Motor neuron (in vitro differentiated cells): ENCODE measurements at regions not wholly inside any gene's neighbourhood (a gene's known extent, or its start where the extent isn't known, plus 50 kb on each side); places are given as distances from the start of the nearest gene placed in this dataset.
A peak's percentile ranks its signal among the peaks of the same experiment; 100 is the strongest.

ENCODE experiments used
- ATAC-seq, 8 experiments: fragments of 200-7000 bp; cut with Tn5 transposase; replicated peaks in 6 of 8; 2 replicates each; pipeline ENCODE4 v1.8.0; 2021; ENCODE audit warnings: mild to moderate bottlenecking in 8 of 8, moderate library complexity in 8 of 8
- H3K27ac ChIP-seq, 2 donors: fragments of 250-450 bp; sonication (Bioruptor Pico); 2 replicates each; pipeline ENCODE4 v1.9.0; 2021; ENCODE audit warnings: antibody characterized with exemption in 2 of 2, mild to moderate bottlenecking in 2 of 2, moderate library complexity in 1 of 2
- H3K4me1 ChIP-seq, 2 donors: fragments of 250-450 bp; sonication (Bioruptor Pico); replicated peaks in 1 of 2; 2 replicates each; pipeline ENCODE4 v1.6.1; 2021; ENCODE audit warnings: antibody characterized with exemption in 2 of 2, mild to moderate bottlenecking in 2 of 2, moderate library complexity in 1 of 2
- H3K4me3 ChIP-seq, 5 donors: fragments of 250-450 bp; sonication (Bioruptor Pico); 2 replicates each; pipeline ENCODE4 v1.9.0; 2021; ENCODE audit warnings: antibody characterized with exemption in 5 of 5, mild to moderate bottlenecking in 5 of 5, moderate library complexity in 4 of 5
- WGBS, 10 experiments: fragments of 450-650 bp; shearing (Covaris generic); methylation state at CpG; one replicate each; pipeline ENCODE4 v1.0.0; 2022; 5-methylcytosine and 5-hydroxymethylcytosine counted together
- in situ Hi-C, 9 experiments: fragments of 400-800 bp; cut with MboI; loops; one replicate each; pipeline ENCODE4 v1.15.0; 2021; ENCODE audit warnings: low sequenced_read_pairs in 9 of 9, low pct_unique_long_range_greater_than_20kb in 2 of 9; ENCODE audit not compliant: unreplicated experiment in 9 of 9

- 67 to 100% (median 93%) methylated on average over 1 of the region's 1 CpG; no CpG with 5 or more reads in 3 of the 10 experiments for WGBS, 10 experiments
- no peak for ATAC-seq
- Histone ChIP-seq H3K4me3 (no peak overlapping the region), H3K4me1 (no peaks in the 10 kb centered on the region), H3K27ac (no peak overlapping the region)
- in situ Hi-C loops, result no loop called here
These were observed 101.6 kb downstream of the FOXD1 start for GRCh38 chr5:73346878-73347408.

- 50 to 100% (median 87%) methylated on average over 1 to 5 of the region's 5 CpGs; no CpG with 5 or more reads in 2 of the 10 experiments for WGBS, 10 experiments
- in situ Hi-C loops, result no loop called here
- peak in 1 of 8 experiments; percentile 32 for ATAC-seq
- no peak overlapping the region for H3K4me3 ChIP-seq
- no peak overlapping the region for H3K27ac ChIP-seq
- H3K4me1 ChIP-seq, result no peaks in the 10 kb centered on the region
These were observed 103.7 kb downstream of the FOXD1 start for GRCh38 chr5:73344835-73345234.

- H3K27ac ChIP-seq, result no peak overlapping the region
These were observed 108.9 kb downstream of the FOXD1 start for GRCh38 chr5:73339711-73340110.

GRCh38 chr5:73339051-73339575, 109.5 kb downstream of the FOXD1 start:
- no peak overlapping the region for H3K4me3 ChIP-seq
- H3K27ac ChIP-seq, result no peak overlapping the region
- ATAC-seq, result peak in 1 of 8 experiments; percentile 3
- WGBS, 10 experiments, result 74 to 100% (median 93%) methylated on average over 1 to 8 of the region's 15 CpGs; no CpG with 5 or more reads in 2 of the 10 experiments
- in situ Hi-C loops, result no loop called here
- peaks cover 0 to 14% of the 10 kb centered on the region in 2 donors for H3K4me1 ChIP-seq

More at GRCh38 chr5:73339711-73340110, 108.9 kb downstream of the FOXD1 start:
- Histone ChIP-seq H3K4me1 (peaks cover 0 to 14% of the 10 kb centered on the region in 2 donors), H3K4me3 (no peak overlapping the region)
- no peak for ATAC-seq
- 33 to 90% (median 80%) methylated on average over 1 to 4 of the region's 4 CpGs; no CpG with 5 or more reads in 2 of the 10 experiments for WGBS, 10 experiments
- in situ Hi-C loops, result no loop called here

GRCh38 chr5:73338256-73339050, 110.1 kb downstream of the FOXD1 start:
- peak overlapping the region in 1 of 2 donors; percentile 45 for H3K27ac ChIP-seq
- in situ Hi-C loops, result no loop called here
- H3K4me1 ChIP-seq, result peaks cover 0 to 14% of the 10 kb centered on the region in 2 donors
- peak in 3 of 8 experiments; percentile 63 to 90 (median 76) for ATAC-seq
- WGBS, 10 experiments, result 19 to 86% (median 67%) methylated on average over 1 to 14 of the region's 17 CpGs; no CpG with 5 or more reads in 1 of the 10 experiments
- H3K4me3 ChIP-seq, result no peak overlapping the region

- H3K4me1 ChIP-seq, result peaks cover 0 to 14% of the 10 kb centered on the region in 2 donors
- 13 to 100% (median 75%) methylated on average over 1 to 8 of the region's 9 CpGs for WGBS, 10 experiments
- ATAC-seq, result peak in 3 of 8 experiments; percentile 25 to 36 (median 32)
- in situ Hi-C loops, result no loop called here
- no peak overlapping the region for H3K4me3 ChIP-seq
- no peak overlapping the region for H3K27ac ChIP-seq
These were observed 110.9 kb downstream of the FOXD1 start for GRCh38 chr5:73337586-73338255.

GRCh38 chr5:73336366-73336765, 112.2 kb downstream of the FOXD1 start:
- Histone ChIP-seq H3K4me1 (peaks cover 0 to 14% of the 10 kb centered on the region in 2 donors), H3K4me3 (no peak overlapping the region), H3K27ac (no peak overlapping the region)
- ATAC-seq, result peak in 1 of 8 experiments; percentile 35
- 79 to 100% (median 100%) methylated on average over 1 to 2 of the region's 2 CpGs; no CpG with 5 or more reads in 3 of the 10 experiments for WGBS, 10 experiments
- in situ Hi-C loops, result no loop called here

- Histone ChIP-seq H3K27ac (no peak overlapping the region), H3K4me3 (no peak overlapping the region), H3K4me1 (peaks cover 0 to 14% of the 10 kb centered on the region in 2 donors)
- in situ Hi-C loops, result no loop called here
- peak in 1 of 8 experiments; percentile 32 for ATAC-seq
- 25 to 82% (median 71%) methylated on average over 1 to 3 of the region's 3 CpGs; no CpG with 5 or more reads in 3 of the 10 experiments for WGBS, 10 experiments
These were observed 114.5 kb downstream of the FOXD1 start for GRCh38 chr5:73333944-73334703.

GRCh38 chr5:73330613-73331012, 118.0 kb downstream of the FOXD1 start:
- in situ Hi-C loops, result no loop called here
- no peak overlapping the region for H3K4me3 ChIP-seq
- 5 to 71% (median 49%) methylated on average over 1 of the region's 1 CpG; no CpG with 5 or more reads in 2 of the 10 experiments for WGBS, 10 experiments
- ATAC-seq, result no peak
- no peaks in the 10 kb centered on the region for H3K4me1 ChIP-seq
- no peak overlapping the region for H3K27ac ChIP-seq

GRCh38 chr5:73328640-73329039, 119.9 kb downstream of the FOXD1 start:
- Histone ChIP-seq H3K27ac (no peak overlapping the region), H3K4me3 (no peak overlapping the region), H3K4me1 (no peaks in the 10 kb centered on the region)
- in situ Hi-C loops, result no loop called here
- 80 to 100% (median 95%) methylated on average over 1 of the region's 1 CpG; no CpG with 5 or more reads in 4 of the 10 experiments for WGBS, 10 experiments
- ATAC-seq, result no peak

- in situ Hi-C loops, result no loop called here
- H3K4me3 ChIP-seq, result no peak overlapping the region
- no peak overlapping the region for H3K27ac ChIP-seq
- no peak for ATAC-seq
- H3K4me1 ChIP-seq, result no peaks in the 10 kb centered on the region
- WGBS, 10 experiments, result 0 to 90% (median 79%) methylated on average over 1 to 2 of the region's 2 CpGs; no CpG with 5 or more reads in 1 of the 10 experiments
These were observed 120.6 kb downstream of the FOXD1 start for GRCh38 chr5:73327908-73328455.

- in situ Hi-C loops, result no loop called here
- WGBS, 10 experiments, result 60 to 100% (median 91%) methylated on average over 1 to 3 of the region's 3 CpGs
- ATAC-seq, result no peak
These were observed 123.0 kb downstream of the FOXD1 start for GRCh38 chr5:73325546-73325945.

More at GRCh38 chr5:73325546-73325945, 123.0 kb downstream of the FOXD1 start:
- Histone ChIP-seq H3K4me3 (no peak overlapping the region), H3K4me1 (no peaks in the 10 kb centered on the region), H3K27ac (no peak overlapping the region)
